ENCODE measurements at regions not wholly inside any gene's neighbourhood (a gene's known extent, or its start where the extent isn't known, plus 50 kb on each side); places are given as distances from the start of the nearest gene placed in this dataset.

DNA sequence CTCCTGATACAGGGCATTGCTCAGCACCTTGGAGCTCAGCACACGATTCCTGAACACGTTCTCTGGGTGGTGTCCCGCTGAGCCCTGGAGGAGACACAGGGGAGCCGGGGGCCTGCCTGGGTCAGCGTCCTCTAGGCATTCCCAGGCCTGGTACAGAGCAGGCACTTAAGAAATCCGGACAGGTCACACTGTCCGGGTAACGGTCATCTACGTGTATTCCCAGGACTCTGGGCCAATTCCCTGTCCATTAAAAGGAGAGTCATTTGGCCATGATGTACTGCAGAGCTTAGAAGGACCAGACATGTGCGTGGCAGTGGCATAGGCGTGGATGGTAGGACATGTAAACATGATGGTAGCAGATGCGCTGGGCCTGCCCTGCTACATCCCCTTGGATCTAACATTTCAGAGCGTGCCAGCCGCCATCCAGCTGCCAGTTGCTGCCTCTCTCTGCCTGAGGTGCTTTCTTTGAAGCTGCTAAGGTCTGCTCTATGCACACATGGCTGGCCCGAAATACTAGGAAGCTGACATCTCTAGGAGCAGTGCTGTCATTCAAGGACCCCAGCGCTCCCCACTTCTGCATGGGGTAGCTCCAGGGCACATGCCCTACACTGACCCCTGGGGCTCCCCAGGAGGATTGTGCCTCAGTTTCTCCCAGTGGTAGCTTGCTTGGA is 273.1 kb upstream of the RTL1 start:
- Histone ChIP-seq H3K4me1 (ENCODE audit: insufficient read depth, low read length, poor library complexity, severe bottlenecking) (no peaks in the 10 kb centered on the region), H3K27ac (ENCODE audit: low read depth, low read length, poor library complexity, severe bottlenecking) (no peak overlapping the region), H3K36me3 (ENCODE audit: insufficient read depth, low read length, poor library complexity, severe bottlenecking) (no peaks in the 10 kb centered on the region), H3K9me3 (ENCODE audit: low read depth, low read length, poor library complexity, severe bottlenecking) (no peaks in the 10 kb centered on the region), H3K27me3 (replicated peaks; ENCODE audit: insufficient read depth, low read depth, low read length, poor library complexity) (no peaks in the 10 kb centered on the region), H3K4me3 (ENCODE audit: low read depth, low read length, poor library complexity, severe bottlenecking) (no peak overlapping the region)
- CTCF ChIA-PET = no interaction called here
- POLR2A ChIA-PET (ENCODE audit: low non-redundant PET) = no interaction called here
- no TSS peak for BruUV-seq (replicated peaks)
- TF ChIP-seq EZH2 (IDR thresholded peaks at IDR 0.05; ENCODE audit: borderline replicate concordance, low read depth, low read length, poor library complexity, severe bottlenecking) = no peak
- TF ChIP-seq, protein P1, sequence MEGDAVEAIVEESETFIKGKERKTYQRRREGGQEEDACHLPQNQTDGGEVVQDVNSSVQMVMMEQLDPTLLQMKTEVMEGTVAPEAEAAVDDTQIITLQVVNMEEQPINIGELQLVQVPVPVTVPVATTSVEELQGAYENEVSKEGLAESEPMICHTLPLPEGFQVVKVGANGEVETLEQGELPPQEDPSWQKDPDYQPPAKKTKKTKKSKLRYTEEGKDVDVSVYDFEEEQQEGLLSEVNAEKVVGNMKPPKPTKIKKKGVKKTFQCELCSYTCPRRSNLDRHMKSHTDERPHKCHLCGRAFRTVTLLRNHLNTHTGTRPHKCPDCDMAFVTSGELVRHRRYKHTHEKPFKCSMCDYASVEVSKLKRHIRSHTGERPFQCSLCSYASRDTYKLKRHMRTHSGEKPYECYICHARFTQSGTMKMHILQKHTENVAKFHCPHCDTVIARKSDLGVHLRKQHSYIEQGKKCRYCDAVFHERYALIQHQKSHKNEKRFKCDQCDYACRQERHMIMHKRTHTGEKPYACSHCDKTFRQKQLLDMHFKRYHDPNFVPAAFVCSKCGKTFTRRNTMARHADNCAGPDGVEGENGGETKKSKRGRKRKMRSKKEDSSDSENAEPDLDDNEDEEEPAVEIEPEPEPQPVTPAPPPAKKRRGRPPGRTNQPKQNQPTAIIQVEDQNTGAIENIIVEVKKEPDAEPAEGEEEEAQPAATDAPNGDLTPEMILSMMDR (conservative IDR thresholded peaks at IDR 0.05; ENCODE audit: low read depth, low read length) = no peak
- intact Hi-C loops (cut with micrococcal nuclease; ENCODE audit: unreplicated experiment) = no loop called here
- no peak for DNase-seq (ENCODE audit: low spot score)

DNA sequence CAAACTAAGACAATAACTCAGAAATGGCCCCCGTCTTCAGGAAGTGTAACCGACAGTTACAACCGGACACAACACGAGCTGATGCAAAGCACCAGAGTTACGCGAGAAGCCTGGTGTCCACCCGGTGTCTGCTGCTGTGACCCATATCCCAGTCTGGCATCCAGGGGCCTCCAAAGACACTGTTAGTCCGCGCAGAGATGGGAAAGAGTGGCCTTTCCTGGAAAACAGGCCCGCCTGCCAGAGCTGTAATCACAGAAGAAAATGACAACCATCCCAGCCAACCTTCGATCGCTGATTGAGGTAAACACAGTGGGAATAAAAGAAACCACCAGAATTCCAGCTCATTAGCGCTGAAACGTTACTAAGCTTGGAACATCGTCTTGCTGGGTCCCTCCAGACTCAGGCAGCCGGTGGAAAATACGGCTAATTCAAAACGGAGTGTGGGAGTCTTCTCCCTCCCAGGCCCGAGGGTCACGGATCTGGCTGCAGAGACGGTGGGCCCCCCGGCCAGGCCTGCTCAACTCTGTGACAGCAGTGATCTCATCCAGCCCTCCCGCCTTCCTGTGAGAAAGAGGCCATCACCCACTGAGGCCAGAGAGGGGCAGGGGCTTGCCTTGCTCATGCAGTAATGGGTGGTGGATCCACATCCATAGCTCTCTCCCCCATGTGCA is 273.9 kb upstream of the RTL1 start:
- TF ChIP-seq, protein P1 (conservative IDR thresholded peaks at IDR 0.05; ENCODE audit: low read depth, low read length) = no peak
- no peak for TF ChIP-seq EZH2 (IDR thresholded peaks at IDR 0.05; ENCODE audit: borderline replicate concordance, low read depth, low read length, poor library complexity, severe bottlenecking)
- no peak overlapping the region for H3K27ac ChIP-seq (ENCODE audit: low read depth, low read length, poor library complexity, severe bottlenecking)
- POLR2A ChIA-PET (ENCODE audit: low non-redundant PET) = no interaction called here
- BruUV-seq (replicated peaks) = no TSS peak
- H3K36me3 ChIP-seq (ENCODE audit: insufficient read depth, low read length, poor library complexity, severe bottlenecking) = no peaks in the 10 kb centered on the region
- no peaks in the 10 kb centered on the region for H3K9me3 ChIP-seq (ENCODE audit: low read depth, low read length, poor library complexity, severe bottlenecking)
- no peak for DNase-seq (ENCODE audit: low spot score)
- intact Hi-C loops (cut with micrococcal nuclease; ENCODE audit: unreplicated experiment) = no loop called here
- CTCF ChIA-PET = no interaction called here
- no peak overlapping the region for H3K4me3 ChIP-seq (ENCODE audit: low read depth, low read length, poor library complexity, severe bottlenecking)
- no peaks in the 10 kb centered on the region for H3K27me3 ChIP-seq (replicated peaks; ENCODE audit: insufficient read depth, low read depth, low read length, poor library complexity)
- no peaks in the 10 kb centered on the region for H3K4me1 ChIP-seq (ENCODE audit: insufficient read depth, low read length, poor library complexity, severe bottlenecking)

DNA sequence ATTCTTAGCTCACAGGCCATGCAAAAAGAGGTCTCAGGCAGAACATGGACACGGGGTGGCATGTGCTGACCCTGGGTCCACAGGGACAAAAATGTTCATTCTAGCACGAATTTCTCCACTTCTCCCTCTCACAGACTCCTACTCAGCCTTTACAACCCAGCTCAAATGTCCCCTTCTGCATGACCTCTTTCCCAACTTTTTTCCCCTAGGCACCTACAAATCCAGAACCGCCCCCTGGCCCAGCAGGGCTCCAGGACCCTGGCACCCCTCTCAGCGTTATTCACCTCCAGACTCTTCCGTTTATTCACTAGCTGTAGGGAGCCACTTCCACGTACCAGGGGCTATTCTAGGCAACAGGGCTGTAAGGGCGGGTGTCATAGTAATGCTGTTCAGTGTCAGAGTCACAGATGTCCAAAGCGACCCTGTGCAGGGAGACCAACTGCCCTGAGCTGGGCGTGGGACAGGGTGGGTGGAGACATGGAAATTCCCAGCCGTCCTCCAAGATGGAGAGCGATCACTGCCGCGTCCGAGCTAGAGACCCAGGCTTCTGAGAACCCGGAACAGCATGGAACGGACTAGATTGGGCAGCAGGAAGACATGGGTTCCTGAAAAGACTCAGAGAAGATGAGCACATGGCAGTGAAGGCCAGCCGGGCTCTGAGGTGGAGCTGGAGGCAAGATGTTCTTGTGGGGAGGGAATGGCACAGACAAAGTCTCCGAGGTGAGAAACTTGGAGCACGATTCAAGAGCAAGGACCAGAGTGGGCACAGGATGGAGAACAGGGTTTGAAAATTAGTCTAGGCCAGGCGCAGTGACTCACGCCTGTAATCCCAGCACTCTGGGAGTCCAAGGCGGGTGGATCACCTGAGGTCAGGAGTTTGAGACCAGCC is 274.9 kb upstream of the RTL1 start:
- intact Hi-C loops (cut with micrococcal nuclease; ENCODE audit: unreplicated experiment) = no loop called here
- CTCF ChIA-PET = no interaction called here
- no peaks in the 10 kb centered on the region for H3K9me3 ChIP-seq (ENCODE audit: low read depth, low read length, poor library complexity, severe bottlenecking)
- BruUV-seq (replicated peaks) = no TSS peak
- POLR2A ChIA-PET (ENCODE audit: low non-redundant PET) = no interaction called here
- H3K4me1 ChIP-seq (ENCODE audit: insufficient read depth, low read length, poor library complexity, severe bottlenecking) = no peaks in the 10 kb centered on the region
- no peak for DNase-seq (ENCODE audit: low spot score)
- H3K36me3 ChIP-seq (ENCODE audit: insufficient read depth, low read length, poor library complexity, severe bottlenecking) = no peaks in the 10 kb centered on the region
- no peak overlapping the region for H3K27ac ChIP-seq (ENCODE audit: low read depth, low read length, poor library complexity, severe bottlenecking)
- TF ChIP-seq EZH2 (IDR thresholded peaks at IDR 0.05; ENCODE audit: borderline replicate concordance, low read depth, low read length, poor library complexity, severe bottlenecking) = no peak
- TF ChIP-seq, protein P1 (conservative IDR thresholded peaks at IDR 0.05; ENCODE audit: low read depth, low read length) = no peak
- H3K27me3 ChIP-seq (replicated peaks; ENCODE audit: insufficient read depth, low read depth, low read length, poor library complexity) = no peaks in the 10 kb centered on the region
- H3K4me3 ChIP-seq (ENCODE audit: low read depth, low read length, poor library complexity, severe bottlenecking) = no peak overlapping the region

Data from A673 (cell line).